GM12874 (cell line): ENCODE measurements at regions not wholly inside any gene's neighbourhood (a gene's known extent, or its start where the extent isn't known, plus 50 kb on each side); places are given as distances from the start of the nearest gene placed in this dataset.

ENCODE experiments used
- CTCF ChIP-seq: IDR thresholded peaks from 2 replicates; pipeline ENCODE4 v1.5.1; 2011; ENCODE audit warnings: low read depth, mild to moderate bottlenecking, control low read depth, low read length, moderate library complexity; ENCODE audit not compliant: insufficient read depth

GRCh38 chr1:30250338-30250983 is 472.9 kb downstream of the MATN1 start:
- TF ChIP-seq CTCF: no peak

GRCh38 chr1:30249446-30250337 is 473.7 kb downstream of the MATN1 start:
- TF ChIP-seq CTCF: no peak

- no peak for TF ChIP-seq CTCF
Measured at GRCh38 chr1:30248774-30249173, 474.6 kb downstream of the MATN1 start.

- TF ChIP-seq CTCF: no peak
Measured at GRCh38 chr1:30248373-30248772, 475.0 kb downstream of the MATN1 start.

DNA sequence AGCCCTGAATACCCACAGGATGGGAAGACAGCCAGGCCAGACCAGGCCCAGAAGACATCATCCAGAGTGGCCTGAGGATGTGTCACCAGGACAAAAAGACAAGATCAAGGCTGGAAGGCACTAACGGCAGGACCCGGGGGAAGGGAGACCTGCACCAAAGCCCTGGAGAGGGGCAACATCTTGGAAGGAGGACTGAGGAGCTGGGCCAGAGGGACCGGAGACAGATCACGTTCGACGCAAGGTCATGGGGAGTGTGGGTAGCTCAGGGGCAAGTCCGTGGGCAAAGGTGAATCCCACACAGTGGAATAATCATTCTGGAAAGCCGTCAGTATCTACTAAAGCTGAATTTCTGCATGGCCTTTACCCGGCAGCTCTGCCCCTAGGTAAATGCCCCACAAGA is 478.6 kb downstream of the MATN1 start:
- no peak for TF ChIP-seq CTCF

- no peak for TF ChIP-seq CTCF
Measured at GRCh38 chr1:30242722-30243457, 480.5 kb downstream of the MATN1 start.

DNA sequence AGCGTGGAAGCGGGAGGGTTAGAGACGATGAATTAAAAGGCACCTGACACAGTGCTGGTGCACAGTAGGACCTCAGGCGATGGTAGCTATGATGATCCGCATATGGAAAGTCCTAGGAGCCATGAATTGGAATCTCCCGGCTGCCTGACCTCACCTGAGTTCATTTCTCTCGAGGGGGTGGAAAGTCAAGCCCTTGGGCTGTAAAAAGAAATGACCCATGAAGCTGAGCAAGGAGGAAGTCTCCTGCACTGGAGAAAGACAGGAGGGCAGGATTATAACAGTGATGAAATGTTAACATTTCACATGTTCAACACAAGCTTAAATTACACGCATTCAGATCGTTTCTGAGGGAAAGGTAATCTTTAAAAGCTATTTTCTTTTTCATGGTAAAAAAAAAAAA is 481.2 kb downstream of the MATN1 start:
- no peak for TF ChIP-seq CTCF
